B cell (primary cell): ENCODE measurements at regions not wholly inside any gene's neighbourhood (a gene's known extent, or its start where the extent isn't known, plus 50 kb on each side); places are given as distances from the start of the nearest gene placed in this dataset.

ENCODE experiments used
- ATAC-seq: fragments of 200-7000 bp; cut with Tn5 transposase; one replicate; pipeline ENCODE4 v1.10.0; 2021; ENCODE audit warnings: low read depth, mild to moderate bottlenecking, moderate number of reproducible peaks, moderate library complexity
- CTCF ChIA-PET: fragments of 350-600 bp; sonication (Branson Sonifier 250); formaldehyde crosslinking; loops from one replicate; lab custom pipeline; 2021; ENCODE audit warnings: antibody characterized with exemption, inconsistent platforms; lab: Charles Lee
- POLR2A ChIA-PET: fragments of 350-600 bp; sonication (Branson Sonifier 250); formaldehyde crosslinking; loops from one replicate; lab custom pipeline; 2021; ENCODE audit warnings: antibody characterized with exemption; lab: Charles Lee
- DNase-seq: peaks from one replicate; pipeline ENCODE4 v3.0.0; 2013
- H2AFZ ChIP-seq: 2 replicates; pipeline ENCODE4 v1.6.1; 2012; ENCODE audit warnings: mild to moderate bottlenecking, low read depth, low read length; ENCODE audit not compliant: insufficient read depth, poor library complexity, severe bottlenecking
- H3K27ac ChIP-seq, 2 donors: 1 replicate in 1 of 2; 2 replicates in 1 of 2; pipeline ENCODE4 v1.5.1; 2012 to 2013; ENCODE audit warnings: low read length in 2 of 2, mild to moderate bottlenecking in 2 of 2, moderate library complexity in 1 of 2
- H3K27me3 ChIP-seq, 4 experiments: fragments of 200-600 bp in 1 of 4; sonication (generic) in 1 of 4; replicated peaks in 1 of 4; 1 replicate in 2 of 4; 2 replicates in 2 of 4; pipeline versions ENCODE4 v1.6.1 to v1.7.0; 2013 to 2016; ENCODE audit warnings: low read length in 3 of 4, mild to moderate bottlenecking in 2 of 4, mixed read lengths in 1 of 4, moderate library complexity in 1 of 4; ENCODE audit not compliant: insufficient read depth in 4 of 4, control insufficient read depth in 3 of 4; ENCODE audit errors: control extremely low read depth in 1 of 4
- H3K36me3 ChIP-seq, 2 experiments: replicated peaks in 1 of 2; 1 replicate in 1 of 2; 2 replicates in 1 of 2; pipeline versions ENCODE4 v1.6.1 to v1.7.1; 2013; ENCODE audit warnings: low read length in 1 of 2; ENCODE audit not compliant: insufficient read depth in 2 of 2, control insufficient read depth in 1 of 2; ENCODE audit errors: control extremely low read depth in 1 of 2, extremely low read depth in 1 of 2
- H3K4me1 ChIP-seq, 2 donors: fragments of 200-600 bp in 1 of 2; sonication (generic) in 1 of 2; 1 replicate in 1 of 2; 2 replicates in 1 of 2; pipeline versions ENCODE4 v1.5.1 to v1.6.1; 2013 to 2017; ENCODE audit warnings: low read length in 2 of 2; ENCODE audit not compliant: control insufficient read depth in 2 of 2, insufficient read depth in 2 of 2
- H3K4me2 ChIP-seq: replicated peaks from 2 replicates; pipeline ENCODE3; 2012; ENCODE audit warnings: mild to moderate bottlenecking, low read depth, low read length; ENCODE audit not compliant: poor library complexity, severe bottlenecking
- H3K4me3 ChIP-seq, 5 experiments: fragments of 200-600 bp in 1 of 5; sonication (generic) in 1 of 5; 1 replicate in 3 of 5; 2 replicates in 2 of 5; pipeline versions ENCODE4 v1.5.1 to v1.7.0; 2011 to 2016; ENCODE audit warnings: low read length in 4 of 5, mild to moderate bottlenecking in 4 of 5, low read depth in 2 of 5, control low read depth in 1 of 5, moderate library complexity in 1 of 5; ENCODE audit not compliant: insufficient read depth in 1 of 5; ENCODE audit errors: control extremely low read depth in 1 of 5, extremely low read depth in 1 of 5
- H3K79me2 ChIP-seq: fragments of 200-600 bp; sonication (generic); one replicate; pipeline ENCODE4 v1.6.0; 2016; ENCODE audit warnings: low read length; ENCODE audit not compliant: control insufficient read depth, insufficient read depth
- H3K9ac ChIP-seq: fragments of 200-600 bp; sonication (generic); 2 replicates; pipeline ENCODE4 v1.6.1; 2017; ENCODE audit warnings: mild to moderate bottlenecking, low read length, moderate library complexity
- H3K9me3 ChIP-seq, 3 donors: one replicate each; pipeline versions ENCODE4 v1.6.1 to v1.7.1; 2013; ENCODE audit warnings: low read length in 2 of 3; ENCODE audit not compliant: control insufficient read depth in 2 of 3, insufficient read depth in 1 of 3; ENCODE audit errors: control extremely low read depth in 1 of 3
- H4K20me1 ChIP-seq: 2 replicates; pipeline ENCODE4 v1.6.0; 2012; ENCODE audit warnings: mild to moderate bottlenecking, low read length; ENCODE audit not compliant: insufficient read depth, control insufficient read depth, poor library complexity, severe bottlenecking
- H3K27ac Mint-ChIP-seq: one replicate; pipeline ENCODE4 v1.8.0; 2021; ENCODE audit warnings: mixed read lengths
- H3K27me3 Mint-ChIP-seq: one replicate; pipeline ENCODE4 v1.8.0; 2021; ENCODE audit warnings: mixed read lengths
- H3K4me1 Mint-ChIP-seq: one replicate; pipeline ENCODE4 v1.8.0; 2021; ENCODE audit warnings: mixed read lengths
- H3K4me3 Mint-ChIP-seq: one replicate; pipeline ENCODE4 v1.8.0; 2021; ENCODE audit warnings: mixed read lengths
- H3K9me3 Mint-ChIP-seq: one replicate; pipeline ENCODE4 v1.8.0; 2022; ENCODE audit warnings: mixed read lengths; ENCODE audit not compliant: insufficient read depth
- CTCF ChIP-seq: fragments of 200-600 bp; IDR thresholded peaks from one replicate; pipeline ENCODE4 v1.8.0; 2022; ENCODE audit warnings: antibody characterized with exemption, mild to moderate bottlenecking
- EZH2 ChIP-seq: IDR thresholded peaks from 2 replicates; pipeline ENCODE4 v1.6.1; 2012; ENCODE audit warnings: borderline replicate concordance, low read depth, mild to moderate bottlenecking, moderate library complexity, low read length; ENCODE audit not compliant: insufficient read depth, poor library complexity, severe bottlenecking
- WGBS: methylation state at CpG from one replicate; pipeline ENCODE4 v1.1.5; 2013; ENCODE audit warnings: missing lambda C conversion rate; ENCODE audit not compliant: insufficient coverage; 5-methylcytosine and 5-hydroxymethylcytosine counted together
- intact Hi-C: fragments of 100-400 bp; cut with micrococcal nuclease; formaldehyde crosslinking; loops from one replicate; pipeline ENCODE4 v1.10.0; 2022

- peak overlapping the region; percentile 40 for H2AFZ ChIP-seq
- peak overlapping the region; percentile 78 for H3K27ac Mint-ChIP-seq
Observed at GRCh38 chr12:68446901-68447796, 115.0 kb upstream of the MDM1 start.

More at GRCh38 chr12:68446901-68447796, 115.0 kb upstream of the MDM1 start:
- Mint-ChIP-seq H3K4me1 (peaks cover 74% of the 10 kb centered on the region), H3K9me3 (peaks cover 2% of the 10 kb centered on the region), H3K27me3 (no peaks in the 10 kb centered on the region), H3K4me3 (peak overlapping the region; percentile 59)
- DNase-seq (no peak), ATAC-seq (no peak)
- TF ChIP-seq EZH2 (no peak), CTCF (no peak)
- intact Hi-C loops, result no loop called here
- ChIA-PET POLR2A (interaction anchor here (0.6 to 0.7 kb wide), 2 partner anchors 68 to 299 kb away, joined by 4 to 8 read pairs; partner anchors contain the start of gene SLC35E3), CTCF (interaction anchor here (0.6 to 0.7 kb wide), 3 partner anchors 12 to 58 kb away, joined by 3 read pairs; no protein-coding TSS in a partner anchor)
- H3K4me1 ChIP-seq, result peaks cover 50 to 53% of the 10 kb centered on the region in 2 donors
- H3K4me3 ChIP-seq, result peak overlapping the region in 1 of 5 experiments; percentile 22
- no peaks in the 10 kb centered on the region for H3K9me3 ChIP-seq
- peak overlapping the region; percentile 58 for H3K4me2 ChIP-seq
- peak overlapping the region; percentile 1 to 21 for H3K27ac ChIP-seq
- WGBS, result 80% methylated on average over 2 of the region's 7 CpGs
- H3K27me3 ChIP-seq, result no peaks in the 10 kb centered on the region
- H3K36me3 ChIP-seq, result no peaks in the 10 kb centered on the region
- H4K20me1 ChIP-seq, result no peaks in the 10 kb centered on the region
- peak overlapping the region; percentile 38 for H3K9ac ChIP-seq
- H3K79me2 ChIP-seq, result peaks cover 23% of the 10 kb centered on the region
